SKM-1 treated with dmso at 0.1 percent for 144 hours (cell line): ENCODE measurements at regions not wholly inside any gene's neighbourhood (a gene's known extent, or its start where the extent isn't known, plus 50 kb on each side); places are given as distances from the start of the nearest gene placed in this dataset.

ENCODE experiments used
- DNase-seq: peaks from one replicate; lab custom pipeline; 2025; ENCODE audit not compliant: unreplicated experiment; lab: John Stamatoyannopoulos, UW

DNA sequence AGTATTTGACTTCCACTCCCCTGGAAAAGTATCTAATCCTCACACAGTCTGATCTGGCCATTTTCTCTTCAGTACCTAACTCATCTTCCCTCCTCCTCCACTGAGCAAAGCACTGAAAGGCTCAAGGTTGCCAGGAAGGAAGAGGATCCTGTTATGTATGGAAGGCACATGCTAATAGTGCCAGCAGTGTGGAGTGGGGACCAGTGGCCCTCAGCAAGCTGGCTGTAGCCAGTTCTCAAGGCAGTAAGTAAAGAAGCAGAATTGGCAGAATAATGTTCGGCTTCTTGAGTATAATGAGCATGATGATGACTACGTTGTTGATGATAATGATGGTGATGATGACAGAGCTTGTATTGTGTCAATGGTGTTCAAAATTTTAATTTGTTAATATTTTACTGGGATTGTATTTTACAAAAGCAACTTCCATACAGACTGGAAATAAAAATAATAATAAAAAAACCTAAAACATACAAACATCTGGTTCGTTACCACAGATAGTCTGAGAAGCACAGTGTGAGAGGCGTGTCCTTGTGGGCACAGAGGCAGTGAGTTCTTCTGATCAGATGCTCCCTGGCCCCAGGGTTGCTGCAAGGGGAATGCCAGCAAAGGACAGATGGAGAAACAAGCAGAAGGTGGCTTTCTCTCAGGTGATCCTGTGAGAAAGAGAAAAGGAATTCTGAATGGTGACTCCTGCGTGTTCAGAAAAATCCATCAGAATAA is 528.8 kb downstream of the CMPK2 start:
- no peak for DNase-seq

DNA sequence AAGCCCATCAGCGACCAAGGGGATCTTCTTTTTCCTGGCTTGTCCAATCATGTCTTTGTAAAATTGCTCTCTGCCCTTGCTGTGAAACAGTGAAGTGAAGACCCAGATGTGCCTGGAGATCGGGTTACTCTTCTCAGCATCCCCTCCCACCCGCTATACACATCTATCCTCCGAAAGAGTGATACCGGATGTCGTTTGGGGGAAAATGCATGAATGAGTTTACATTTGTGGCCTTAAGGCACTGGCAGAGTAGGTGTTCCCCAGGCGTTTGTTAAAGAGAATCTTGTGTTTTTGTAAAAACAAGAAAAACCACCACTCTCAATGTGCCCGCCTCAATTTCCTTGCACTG is 528.3 kb downstream of the CMPK2 start:
- no peak for DNase-seq

- DNase-seq, result no peak
These were observed 524.0 kb downstream of the CMPK2 start for GRCh38 chr2:6341588-6342129.

DNA sequence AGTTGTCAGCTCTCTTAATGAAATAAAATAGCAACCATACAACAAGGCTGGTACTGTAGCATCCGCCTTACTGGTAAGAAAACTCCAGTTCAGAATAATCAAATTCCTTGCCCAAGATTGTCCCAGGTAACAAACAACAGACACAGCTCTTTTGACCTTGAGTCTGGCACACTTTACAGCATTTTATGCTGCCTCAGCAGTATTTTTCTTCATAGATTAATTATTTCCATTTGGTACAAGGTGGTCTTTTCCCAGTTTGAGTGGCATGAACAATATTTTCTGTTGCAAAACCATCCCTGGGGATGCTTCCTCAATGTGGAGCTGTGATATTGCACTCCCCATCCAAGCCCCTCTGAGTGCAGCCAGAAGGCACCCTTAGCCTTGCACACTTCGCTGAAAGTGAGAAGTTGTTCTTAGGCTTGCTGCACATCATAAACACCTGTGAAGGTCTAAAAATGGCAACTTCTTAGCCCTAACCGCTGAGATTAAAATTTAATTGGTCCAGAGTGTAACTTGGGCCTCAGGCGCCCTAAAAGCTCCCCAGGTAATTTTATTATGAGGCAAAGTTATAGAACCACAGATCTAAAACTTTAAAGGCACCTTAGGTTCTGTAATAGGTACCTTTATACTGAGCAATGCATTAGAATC is 523.3 kb downstream of the CMPK2 start:
- DNase-seq, result no peak

- DNase-seq, result no peak
These were observed 522.6 kb downstream of the CMPK2 start for GRCh38 chr2:6343076-6343475.

DNA sequence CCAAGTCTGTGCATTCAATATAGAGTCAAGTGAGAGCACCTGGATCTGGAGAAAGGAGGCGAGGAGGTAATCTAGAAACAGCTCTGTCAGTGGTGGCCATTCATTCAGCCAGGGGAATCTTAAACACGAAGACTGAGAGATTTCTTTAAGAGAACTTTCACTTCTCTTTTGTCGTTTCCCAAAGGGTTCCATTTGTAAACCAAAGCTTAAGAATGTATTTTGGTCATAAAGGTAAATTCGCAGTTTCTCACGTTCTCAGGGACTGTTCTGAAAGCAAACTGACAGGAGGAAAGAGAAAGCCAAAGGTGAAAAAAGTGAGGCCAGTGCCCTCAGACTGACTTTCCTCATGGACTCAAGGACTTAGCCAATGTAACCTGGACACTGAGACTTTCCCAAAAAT is 513.5 kb downstream of the CMPK2 start:
- no peak for DNase-seq

DNA sequence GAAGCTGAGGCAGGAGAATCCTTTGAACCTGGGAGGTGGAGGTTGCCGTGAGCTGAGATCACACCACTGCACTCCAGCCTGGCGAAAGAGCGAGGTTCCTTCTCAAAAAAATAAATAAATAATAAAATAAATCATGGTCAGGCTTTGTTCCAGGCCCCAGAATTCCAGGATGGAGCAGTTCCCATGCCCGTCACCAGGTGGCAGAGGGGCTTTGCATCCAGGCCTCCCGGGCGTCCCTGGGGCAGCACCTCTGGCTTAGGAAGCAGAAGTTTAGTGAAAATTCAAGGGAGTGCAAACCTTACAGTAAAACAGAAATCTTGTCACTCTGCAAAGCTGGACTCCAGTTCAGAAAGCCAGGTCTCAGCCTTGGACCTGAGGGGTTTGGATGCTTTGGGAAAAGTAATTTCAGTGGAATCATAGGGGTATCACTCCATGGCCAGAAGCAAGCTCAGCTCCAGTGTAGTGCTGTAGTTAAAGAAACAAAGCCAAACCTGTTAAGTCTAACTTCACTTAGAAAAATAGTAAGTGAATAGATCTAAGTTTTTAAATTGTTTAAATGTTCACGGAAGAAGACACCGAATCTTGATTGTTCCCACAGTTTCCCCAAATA is 512.7 kb downstream of the CMPK2 start:
- no peak for DNase-seq

DNA sequence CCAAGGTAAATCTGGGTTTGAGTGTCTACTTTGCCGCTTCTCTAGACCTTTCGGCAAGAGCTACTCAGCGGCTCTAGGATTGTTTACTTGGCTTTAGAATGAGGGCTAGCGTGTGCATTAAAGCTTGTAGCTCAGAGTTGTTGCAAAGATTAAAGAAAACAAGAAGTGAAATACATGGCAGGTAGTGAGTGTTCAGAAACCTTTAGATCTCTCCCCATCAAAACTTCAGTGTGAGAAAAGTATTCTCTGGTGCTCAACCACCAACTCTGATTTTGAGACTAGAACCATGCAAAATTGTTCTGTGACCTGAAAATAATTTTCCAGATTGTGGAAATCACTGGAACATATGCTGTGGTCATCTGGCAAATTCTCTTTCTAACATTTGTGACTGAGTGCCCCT is 512.0 kb downstream of the CMPK2 start:
- DNase-seq, result no peak

DNA sequence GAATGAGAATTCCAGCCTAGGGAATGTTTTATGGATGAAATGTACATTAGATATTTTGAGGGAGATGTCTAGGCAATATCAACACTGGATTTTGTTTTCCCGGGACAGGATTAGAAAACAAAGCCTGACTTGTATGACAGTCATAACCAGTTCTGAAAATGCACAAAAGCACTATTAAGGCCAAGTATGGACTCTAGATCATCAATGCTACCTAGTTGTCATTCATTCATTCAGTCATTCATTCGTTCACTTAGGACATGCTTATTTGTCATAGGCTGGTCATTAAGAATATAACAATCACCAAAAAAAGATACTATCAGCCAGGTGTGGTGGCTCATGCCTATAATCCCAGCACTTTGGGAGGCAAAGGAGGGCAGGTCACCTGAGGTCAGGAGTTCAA is 511.2 kb downstream of the CMPK2 start:
- DNase-seq, result no peak

DNA sequence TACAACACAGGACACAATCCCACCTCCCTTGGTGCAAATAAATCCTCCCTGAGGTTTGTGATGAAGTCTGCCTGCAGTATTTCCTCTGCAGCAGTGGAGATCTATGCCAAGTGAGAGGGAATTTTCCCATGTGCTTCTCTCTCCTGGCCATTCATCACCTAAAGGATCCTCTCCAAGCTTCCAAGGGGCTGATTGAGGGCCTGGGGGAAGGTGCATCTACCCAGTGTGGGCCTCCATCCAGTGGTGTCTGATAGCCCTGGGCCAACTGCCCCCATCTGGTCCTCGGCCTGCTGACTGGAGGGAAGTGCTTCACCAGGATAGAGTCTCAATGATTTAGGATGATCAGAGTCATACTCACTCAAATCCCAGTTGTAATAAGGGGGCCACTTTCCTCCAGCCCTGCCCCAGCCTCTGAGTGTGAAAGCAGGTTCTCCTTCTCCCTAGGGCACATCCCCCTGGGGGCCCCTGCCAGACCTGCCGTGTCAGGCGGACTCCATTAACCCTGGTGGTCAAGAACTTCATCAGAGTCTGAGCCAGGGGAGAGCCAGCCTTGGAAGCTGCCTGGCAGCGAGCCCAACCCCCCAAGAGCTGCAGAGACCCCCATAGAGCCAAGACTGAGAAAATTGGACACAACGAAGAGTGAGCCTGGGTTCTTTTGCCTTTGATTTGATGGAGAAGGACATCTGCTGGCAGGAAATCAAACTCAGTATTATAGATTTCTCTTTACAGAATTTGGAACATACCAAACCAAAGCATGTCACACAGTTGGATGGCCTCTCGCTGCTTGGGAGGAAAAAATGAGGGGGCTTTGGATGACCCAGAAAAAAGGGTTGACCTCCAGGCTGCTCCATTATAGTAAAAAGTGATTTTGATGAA is 509.6 kb downstream of the CMPK2 start:
- no peak for DNase-seq

DNA sequence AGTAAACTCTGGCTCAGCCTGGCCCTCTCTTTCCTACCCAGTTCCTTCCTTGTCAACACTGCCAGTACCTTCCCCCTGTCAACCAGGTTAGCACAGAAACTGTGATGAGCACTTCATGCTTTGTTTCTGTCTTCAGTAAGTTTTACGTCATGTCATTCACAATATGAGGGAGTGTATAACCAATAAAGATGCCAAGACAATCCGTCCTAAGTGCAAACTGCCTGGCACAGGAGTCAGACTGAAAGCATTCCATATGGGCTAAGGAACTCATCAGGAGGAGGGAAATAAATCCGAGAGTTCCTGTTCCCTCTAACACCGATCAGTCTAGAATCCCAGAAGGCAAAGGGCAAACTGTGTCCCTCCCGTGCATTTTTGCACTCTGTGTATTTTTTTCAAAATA is 507.2 kb downstream of the CMPK2 start:
- DNase-seq, result no peak

DNA sequence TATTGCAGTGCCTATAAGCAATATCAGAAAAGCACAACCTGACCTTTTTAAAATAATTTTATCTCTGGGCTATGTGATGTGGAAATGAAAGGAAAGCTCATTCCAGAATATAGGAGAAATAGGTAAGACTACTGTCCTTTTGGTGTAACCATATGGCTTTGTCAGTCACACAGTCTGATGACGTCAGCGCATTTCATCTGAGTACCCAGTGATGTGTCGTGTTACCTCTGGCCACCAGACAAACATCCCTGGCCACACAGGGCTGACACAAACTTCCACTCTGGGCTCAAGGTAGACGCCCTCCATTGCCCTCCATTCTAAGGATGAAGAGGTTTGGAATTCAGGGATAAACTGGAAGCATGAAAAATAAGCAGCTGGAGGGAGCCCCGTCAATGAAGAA is 506.7 kb downstream of the CMPK2 start:
- DNase-seq, result no peak

GRCh38 chr2:6359964-6360363 is 505.7 kb downstream of the CMPK2 start:
- DNase-seq, result no peak

DNA sequence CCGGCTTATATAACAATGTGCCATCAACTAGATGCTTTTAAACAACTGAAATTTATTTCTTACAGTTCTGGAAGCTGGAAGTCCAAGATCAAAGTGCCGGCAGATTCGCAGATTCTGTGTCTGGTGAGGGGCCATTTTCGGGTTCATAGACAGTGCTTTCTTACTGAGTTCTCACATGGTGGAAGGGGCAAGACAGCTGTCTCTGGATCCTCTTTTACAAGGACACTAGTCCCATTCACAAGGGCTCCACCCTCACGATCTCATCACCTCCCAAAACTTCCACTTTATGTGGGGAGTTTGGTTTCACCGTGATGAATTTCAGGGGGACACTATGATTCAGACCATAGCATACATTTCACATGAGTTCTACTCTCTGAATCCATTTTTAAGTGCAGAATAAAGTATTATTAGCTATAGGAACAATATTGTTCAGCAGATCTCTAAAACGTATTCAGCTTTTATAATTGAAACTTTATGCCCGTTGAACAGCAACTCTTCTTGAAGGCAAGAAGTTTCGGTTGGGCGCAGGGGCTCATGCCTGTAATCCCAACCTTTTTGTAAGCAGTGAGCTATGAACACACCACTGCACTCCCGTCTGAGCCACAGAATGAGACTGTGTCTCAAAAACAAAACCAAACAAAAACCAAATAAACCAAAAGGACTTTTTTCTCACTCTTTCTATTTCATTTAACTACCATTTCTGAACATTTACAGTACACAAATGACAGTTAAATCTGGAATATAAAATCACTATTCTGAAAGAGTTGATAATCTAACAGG is 502.8 kb downstream of the CMPK2 start:
- no peak for DNase-seq

DNA sequence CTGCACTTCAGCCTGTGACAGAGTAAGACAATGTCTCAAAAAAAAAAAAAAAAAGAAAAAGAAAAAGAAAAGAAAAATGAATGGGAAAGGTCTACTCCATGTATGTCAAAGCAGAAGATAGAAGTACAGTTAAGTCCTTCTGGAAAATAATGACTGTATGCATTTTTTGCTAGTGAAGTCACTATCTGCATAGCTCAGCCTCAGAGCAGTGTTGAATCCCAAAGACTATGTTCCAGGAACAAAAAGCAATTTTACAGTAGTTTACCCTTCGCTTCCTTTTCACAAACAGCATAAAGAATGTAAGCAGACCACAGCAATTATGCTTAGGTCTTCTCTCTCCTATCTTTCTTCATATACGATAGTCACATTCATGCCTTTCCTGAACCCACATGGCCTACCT is 497.4 kb downstream of the CMPK2 start:
- DNase-seq, result no peak

GRCh38 chr2:6369266-6369665 is 496.4 kb downstream of the CMPK2 start:
- no peak for DNase-seq

- no peak for DNase-seq
These were observed 494.8 kb downstream of the CMPK2 start for GRCh38 chr2:6370753-6371551.

DNA sequence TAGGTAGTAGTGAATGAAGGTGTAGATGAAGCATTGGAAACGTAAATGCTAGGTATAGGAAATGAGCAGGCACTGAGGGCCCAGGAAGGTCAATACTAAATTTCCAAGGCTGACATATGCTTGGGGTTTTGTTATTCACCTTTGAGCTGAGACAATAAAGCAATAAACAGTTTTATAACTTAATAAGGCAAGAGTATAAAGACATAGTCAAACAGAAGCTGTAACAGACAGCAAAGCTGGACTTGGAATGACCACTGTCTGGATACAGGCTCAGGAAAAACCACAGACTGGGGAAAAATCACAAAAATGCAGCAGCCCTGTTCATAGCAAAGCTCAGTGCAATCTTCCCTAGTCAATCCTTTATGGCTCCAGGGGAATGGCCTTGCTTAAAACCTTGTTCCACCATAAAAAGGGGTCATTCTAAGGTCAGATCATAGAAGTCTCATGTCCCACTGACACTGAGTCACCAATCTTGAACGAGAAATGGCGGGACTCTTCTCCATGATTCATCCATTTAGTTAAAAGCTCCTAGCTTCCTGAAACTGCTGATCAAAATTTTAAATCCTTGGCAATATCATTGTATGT is 493.3 kb downstream of the CMPK2 start:
- no peak for DNase-seq

DNA sequence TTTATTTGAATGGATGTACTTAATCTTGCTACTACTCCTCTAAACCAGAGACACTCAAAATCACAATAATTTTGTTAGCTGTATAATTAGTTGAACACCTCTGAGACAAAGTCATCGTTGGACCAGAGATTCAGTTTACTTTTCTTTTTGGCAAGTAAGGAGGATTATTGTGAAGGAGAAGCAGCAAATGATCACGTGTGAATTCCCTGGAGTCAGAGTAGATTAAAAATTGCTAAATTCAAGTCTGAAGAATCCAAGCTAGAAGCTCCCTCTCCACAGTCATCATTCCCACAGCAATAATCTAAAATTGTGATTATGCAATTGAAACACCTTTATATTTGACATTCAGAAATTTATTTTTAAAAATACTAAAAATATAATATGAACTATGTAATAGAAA is 484.4 kb downstream of the CMPK2 start:
- no peak for DNase-seq
